ENCODE measurements at regions not wholly inside any gene's neighbourhood (a gene's known extent, or its start where the extent isn't known, plus 50 kb on each side); places are given as distances from the start of the nearest gene placed in this dataset.
"Not testable (repeated sequence)": the region's sequence is repeated elsewhere in the genome, so short reads cannot be mapped to it uniquely, and the experiment has no call there.

DNA sequence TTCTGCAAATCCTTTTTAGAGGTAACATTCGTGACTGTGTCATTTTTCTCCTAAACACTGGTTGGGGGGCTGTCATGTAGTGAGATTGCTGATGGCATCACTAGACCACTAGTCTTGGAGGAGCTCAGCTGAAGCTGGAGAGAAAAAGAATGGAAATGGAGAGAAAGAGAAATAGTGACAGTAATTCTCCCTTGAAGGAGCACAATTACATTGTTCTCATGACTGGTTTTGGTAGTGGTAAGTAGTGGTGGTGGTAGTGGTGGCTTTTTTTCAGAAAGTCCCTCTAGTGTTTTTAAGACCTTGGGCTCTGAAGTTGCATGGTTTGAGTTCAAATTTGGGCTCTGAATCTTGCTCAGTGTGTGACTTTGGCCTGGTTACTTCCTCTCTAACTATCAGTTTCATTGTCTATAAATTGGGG, 99.8 kb downstream of the LARP7 start:
- Histone ChIP-seq H3K27ac (ENCODE audit: low read depth in 1 of 2, low read length in 2 of 2) (no peak overlapping the region), H3K9me3 (ENCODE audit: control insufficient read depth, low read length) (no peaks in the 10 kb centered on the region), H3K4me3 (ENCODE audit: low read length in 2 of 2) (no peak overlapping the region), H3K4me1 (ENCODE audit: control insufficient read depth in 1 of 2, insufficient read depth in 2 of 2, low read length in 2 of 2) (no peaks in the 10 kb centered on the region), H3K27me3 (ENCODE audit: control insufficient read depth in 1 of 2, insufficient read depth in 2 of 2, low read length in 1 of 2) (no peaks in the 10 kb centered on the region), H3K36me3 (ENCODE audit: control insufficient read depth in 1 of 2, insufficient read depth in 2 of 2, low read length in 1 of 2) (no peaks in the 10 kb centered on the region)
- ATAC-seq (ENCODE audit: low FRiP score) (no peak), DNase-seq (no peak)
- 58 to 63% methylated on average over 1 of the region's 1 CpG for WGBS, 2 donors
- intact Hi-C loops (cut with DNase I) = no loop called here

GRCh38 chr4:112739442-112739841, 102.5 kb downstream of the LARP7 start:
- H3K27ac ChIP-seq (ENCODE audit: low read depth in 1 of 2, low read length in 2 of 2) = no peak overlapping the region
- no peak overlapping the region for H3K4me3 ChIP-seq (ENCODE audit: low read length in 2 of 2)
- H3K4me1 ChIP-seq (ENCODE audit: control insufficient read depth in 1 of 2, insufficient read depth in 2 of 2, low read length in 2 of 2) = no peaks in the 10 kb centered on the region
- H3K9me3 ChIP-seq (ENCODE audit: control insufficient read depth, low read length) = no peaks in the 10 kb centered on the region
- WGBS, 2 donors = 75 to 80% methylated on average over 8 of the region's 8 CpGs
- ATAC-seq (ENCODE audit: low FRiP score) (no peak), DNase-seq (no peak)
- intact Hi-C loops (cut with DNase I) = no loop called here
- H3K36me3 ChIP-seq (ENCODE audit: control insufficient read depth in 1 of 2, insufficient read depth in 2 of 2, low read length in 1 of 2) = no peaks in the 10 kb centered on the region
- H3K27me3 ChIP-seq (ENCODE audit: control insufficient read depth in 1 of 2, insufficient read depth in 2 of 2, low read length in 1 of 2) = no peaks in the 10 kb centered on the region

- Histone ChIP-seq H3K4me3 (ENCODE audit: low read length in 2 of 2) (no peak overlapping the region), H3K27me3 (ENCODE audit: control insufficient read depth in 1 of 2, insufficient read depth in 2 of 2, low read length in 1 of 2) (no peaks in the 10 kb centered on the region), H3K36me3 (ENCODE audit: control insufficient read depth in 1 of 2, insufficient read depth in 2 of 2, low read length in 1 of 2) (no peaks in the 10 kb centered on the region), H3K4me1 (ENCODE audit: control insufficient read depth in 1 of 2, insufficient read depth in 2 of 2, low read length in 2 of 2) (no peaks in the 10 kb centered on the region), H3K9me3 (ENCODE audit: control insufficient read depth, low read length) (no peaks in the 10 kb centered on the region), H3K27ac (ENCODE audit: low read depth in 1 of 2, low read length in 2 of 2) (no peak overlapping the region)
- no peak for DNase-seq
- 24 to 35% methylated on average over 1 of the region's 1 CpG for WGBS, 2 donors
- ATAC-seq (ENCODE audit: low FRiP score) = no peak
- intact Hi-C loops (cut with DNase I) = no loop called here
Observed at GRCh38 chr4:112747036-112747435, 110.1 kb downstream of the LARP7 start.

DNA sequence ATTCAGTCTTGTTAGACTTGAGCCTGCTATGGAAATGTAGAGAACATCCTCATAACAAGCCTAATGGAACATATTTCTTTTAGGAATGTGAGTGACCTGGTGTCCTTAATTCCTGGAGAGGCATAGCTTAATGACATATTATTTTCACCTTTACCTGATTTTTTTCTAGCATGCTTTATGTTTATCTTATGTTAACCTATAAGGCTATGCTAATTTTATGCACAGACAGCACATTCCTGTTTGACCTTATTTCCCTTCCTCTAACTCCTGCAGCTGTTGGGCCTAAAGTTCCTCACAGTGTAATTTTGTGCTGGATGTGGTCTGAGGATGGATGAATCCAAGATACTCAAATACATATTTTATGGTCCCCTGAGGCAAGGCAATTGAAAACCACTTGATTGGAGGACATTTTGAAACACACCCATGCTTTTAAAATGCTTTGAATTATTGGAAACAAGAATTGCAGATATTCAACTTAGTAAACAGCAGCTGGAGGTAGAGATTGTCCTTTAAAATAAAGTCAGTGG, 111.5 kb downstream of the LARP7 start:
- no peaks in the 10 kb centered on the region for H3K4me1 ChIP-seq (ENCODE audit: control insufficient read depth in 1 of 2, insufficient read depth in 2 of 2, low read length in 2 of 2)
- ATAC-seq (ENCODE audit: low FRiP score) (no peak), DNase-seq (no peak)
- H3K9me3 ChIP-seq (ENCODE audit: control insufficient read depth, low read length) = no peaks in the 10 kb centered on the region
- intact Hi-C loops (cut with DNase I) = no loop called here
- H3K27me3 ChIP-seq (ENCODE audit: control insufficient read depth in 1 of 2, insufficient read depth in 2 of 2, low read length in 1 of 2) = no peaks in the 10 kb centered on the region
- H3K27ac ChIP-seq (ENCODE audit: low read depth in 1 of 2, low read length in 2 of 2) = no peak overlapping the region
- no peak overlapping the region for H3K4me3 ChIP-seq (ENCODE audit: low read length in 2 of 2)
- no peaks in the 10 kb centered on the region for H3K36me3 ChIP-seq (ENCODE audit: control insufficient read depth in 1 of 2, insufficient read depth in 2 of 2, low read length in 1 of 2)

- intact Hi-C loops (cut with DNase I); H3K36me3 ChIP-seq (ENCODE audit: control insufficient read depth in 1 of 2, insufficient read depth in 2 of 2, low read length in 1 of 2); H3K4me3 ChIP-seq (ENCODE audit: low read length in 2 of 2); H3K27ac ChIP-seq (ENCODE audit: low read depth in 1 of 2, low read length in 2 of 2); H3K27me3 ChIP-seq (ENCODE audit: control insufficient read depth in 1 of 2, insufficient read depth in 2 of 2, low read length in 1 of 2); H3K4me1 ChIP-seq (ENCODE audit: control insufficient read depth in 1 of 2, insufficient read depth in 2 of 2, low read length in 2 of 2); H3K9me3 ChIP-seq (ENCODE audit: control insufficient read depth, low read length); ATAC-seq (ENCODE audit: low FRiP score); DNase-seq: not testable (repeated sequence)
- WGBS, 2 donors = 92% methylated on average over 7 of the region's 7 CpGs
Observed at GRCh38 chr4:112750749-112751148, 113.8 kb downstream of the LARP7 start.

GRCh38 chr4:112751447-112751846, 114.5 kb downstream of the LARP7 start:
- no peak for DNase-seq
- ATAC-seq (ENCODE audit: low FRiP score) = no peak
- intact Hi-C loops (cut with DNase I) = no loop called here
- no peak overlapping the region for H3K27ac ChIP-seq (ENCODE audit: low read depth in 1 of 2, low read length in 2 of 2)
- no peaks in the 10 kb centered on the region for H3K36me3 ChIP-seq (ENCODE audit: control insufficient read depth in 1 of 2, insufficient read depth in 2 of 2, low read length in 1 of 2)
- no peak overlapping the region for H3K4me3 ChIP-seq (ENCODE audit: low read length in 2 of 2)
- no peaks in the 10 kb centered on the region for H3K27me3 ChIP-seq (ENCODE audit: control insufficient read depth in 1 of 2, insufficient read depth in 2 of 2, low read length in 1 of 2)
- H3K9me3 ChIP-seq (ENCODE audit: control insufficient read depth, low read length) = no peaks in the 10 kb centered on the region
- H3K4me1 ChIP-seq (ENCODE audit: control insufficient read depth in 1 of 2, insufficient read depth in 2 of 2, low read length in 2 of 2) = no peaks in the 10 kb centered on the region
- 65 to 72% methylated on average over 1 of the region's 1 CpG for WGBS, 2 donors

GRCh38 chr4:112752061-112752460, 115.1 kb downstream of the LARP7 start:
- Histone ChIP-seq H3K9me3 (ENCODE audit: control insufficient read depth, low read length) (no peaks in the 10 kb centered on the region), H3K4me1 (ENCODE audit: control insufficient read depth in 1 of 2, insufficient read depth in 2 of 2, low read length in 2 of 2) (no peaks in the 10 kb centered on the region), H3K4me3 (ENCODE audit: low read length in 2 of 2) (no peak overlapping the region), H3K36me3 (ENCODE audit: control insufficient read depth in 1 of 2, insufficient read depth in 2 of 2, low read length in 1 of 2) (no peaks in the 10 kb centered on the region), H3K27me3 (ENCODE audit: control insufficient read depth in 1 of 2, insufficient read depth in 2 of 2, low read length in 1 of 2) (no peaks in the 10 kb centered on the region), H3K27ac (ENCODE audit: low read depth in 1 of 2, low read length in 2 of 2) (no peak overlapping the region)
- WGBS, 2 donors = 56 to 59% methylated on average over 1 of the region's 1 CpG
- intact Hi-C loops (cut with DNase I) = no loop called here
- ATAC-seq (ENCODE audit: low FRiP score) (no peak), DNase-seq (no peak)

DNA sequence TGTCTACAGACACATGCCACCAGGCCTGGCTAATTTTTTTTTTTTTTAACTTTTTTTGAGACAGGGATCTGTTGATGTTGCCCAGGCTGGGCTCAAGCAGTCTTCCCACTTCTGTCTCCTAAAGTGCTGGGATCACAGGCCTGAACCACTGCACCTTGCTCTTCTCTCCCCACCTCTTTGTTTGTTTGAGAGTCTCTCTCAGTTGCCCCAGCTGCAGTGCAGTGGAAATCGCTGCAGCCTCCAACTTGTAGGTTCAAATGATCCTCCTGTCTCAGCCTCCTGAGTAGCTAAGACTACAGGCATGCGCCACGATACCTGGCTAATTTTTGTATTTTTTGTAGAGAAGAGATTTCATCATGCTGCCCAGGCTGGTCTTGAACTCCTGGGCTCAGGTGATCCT, 115.6 kb downstream of the LARP7 start:
- no peaks in the 10 kb centered on the region for H3K36me3 ChIP-seq (ENCODE audit: control insufficient read depth in 1 of 2, insufficient read depth in 2 of 2, low read length in 1 of 2)
- ATAC-seq (ENCODE audit: low FRiP score) (no peak), DNase-seq (no peak)
- H3K4me3 ChIP-seq (ENCODE audit: low read length in 2 of 2) = no peak overlapping the region
- no peak overlapping the region for H3K27ac ChIP-seq (ENCODE audit: low read depth in 1 of 2, low read length in 2 of 2)
- no peaks in the 10 kb centered on the region for H3K9me3 ChIP-seq (ENCODE audit: control insufficient read depth, low read length)
- H3K4me1 ChIP-seq (ENCODE audit: control insufficient read depth in 1 of 2, insufficient read depth in 2 of 2, low read length in 2 of 2) = no peaks in the 10 kb centered on the region
- H3K27me3 ChIP-seq (ENCODE audit: control insufficient read depth in 1 of 2, insufficient read depth in 2 of 2, low read length in 1 of 2) = no peaks in the 10 kb centered on the region
- WGBS, 2 donors = 94 to 95% methylated on average over 3 of the region's 3 CpGs
- intact Hi-C loops (cut with DNase I) = no loop called here

- H3K36me3 ChIP-seq (ENCODE audit: control insufficient read depth in 1 of 2, insufficient read depth in 2 of 2, low read length in 1 of 2) = no peaks in the 10 kb centered on the region
- no peaks in the 10 kb centered on the region for H3K4me1 ChIP-seq (ENCODE audit: control insufficient read depth in 1 of 2, insufficient read depth in 2 of 2, low read length in 2 of 2)
- intact Hi-C loops (cut with DNase I) = no loop called here
- no peak for ATAC-seq (ENCODE audit: low FRiP score)
- no peaks in the 10 kb centered on the region for H3K27me3 ChIP-seq (ENCODE audit: control insufficient read depth in 1 of 2, insufficient read depth in 2 of 2, low read length in 1 of 2)
- no peak overlapping the region for H3K4me3 ChIP-seq (ENCODE audit: low read length in 2 of 2)
- H3K9me3 ChIP-seq (ENCODE audit: control insufficient read depth, low read length) = no peaks in the 10 kb centered on the region
- 63 to 72% methylated on average over 3 of the region's 3 CpGs for WGBS, 2 donors
- no peak for DNase-seq
- H3K27ac ChIP-seq (ENCODE audit: low read depth in 1 of 2, low read length in 2 of 2) = no peak overlapping the region
Observed at GRCh38 chr4:112753333-112753732, 116.4 kb downstream of the LARP7 start.

All from aorta (tissue), 5 donors.